Stomach (tissue), 4 donors: ENCODE measurements at regions not wholly inside any gene's neighbourhood (a gene's known extent, or its start where the extent isn't known, plus 50 kb on each side); places are given as distances from the start of the nearest gene placed in this dataset.

Experiments used
- CTCF ChIP-seq, 7 experiments: fragments of 450-650 bp in 4 of 7; fragments of 200-600 bp in 3 of 7; sonication (generic) in 3 of 7; IDR thresholded peaks; one replicate each; pipeline ENCODE4 v1.5.1; 2016 to 2019; ENCODE audit warnings: antibody characterized with exemption in 7 of 7, control low read depth in 2 of 7, mild to moderate bottlenecking in 1 of 7
- EP300 ChIP-seq: sonication (generic); formaldehyde crosslinking; IDR thresholded peaks from one replicate; pipeline ENCODE4 v1.6.1; 2017; ENCODE audit warnings: antibody characterized with exemption
- POLR2A ChIP-seq, 4 donors: fragments of 450-650 bp; IDR thresholded peaks; one replicate each; pipeline ENCODE4 v1.6.1; 2016; ENCODE audit warnings: antibody characterized with exemption in 4 of 4, control low read depth in 2 of 4, mild to moderate bottlenecking in 1 of 4, moderate library complexity in 1 of 4
- POLR2AphosphoS5 ChIP-seq, 3 donors: sonication (generic); formaldehyde crosslinking; IDR thresholded peaks; one replicate each; pipeline ENCODE4 v1.6.1; 2016; ENCODE audit warnings: antibody characterized with exemption in 3 of 3

DNA sequence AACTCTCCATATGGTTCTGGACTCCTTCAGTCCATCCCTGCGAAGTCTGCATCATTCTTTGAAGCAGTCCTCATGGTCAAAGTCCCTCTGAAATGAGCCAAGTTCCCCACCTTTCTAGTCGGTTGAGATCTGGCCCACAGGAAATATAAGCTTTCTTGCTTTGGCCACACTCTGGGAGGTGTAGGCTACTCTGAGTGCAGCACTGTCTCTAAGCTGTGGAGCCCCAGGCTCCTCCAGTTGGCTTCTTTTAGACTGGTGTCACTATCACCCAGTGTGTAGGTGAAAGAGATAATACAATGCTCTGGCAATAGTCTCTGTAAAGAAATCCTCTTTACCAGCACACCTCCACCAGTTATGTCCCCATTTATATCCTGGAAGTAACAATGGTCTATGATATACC lies 486.5 kb upstream of the KLF12 start:
- no peak for TF ChIP-seq CTCF (IDR thresholded peaks at IDR 0.05)
- TF ChIP-seq POLR2A (IDR thresholded peaks at IDR 0.05), result no peak
- no peak for TF ChIP-seq POLR2AphosphoS5 (IDR thresholded peaks at IDR 0.05)
- TF ChIP-seq EP300, result no peak
